Mucosa of stomach (tissue), 1 donor: ENCODE measurements at regions not wholly inside any gene's neighbourhood (a gene's known extent, or its start where the extent isn't known, plus 50 kb on each side); places are given as distances from the start of the nearest gene placed in this dataset.

ENCODE experiments used
- H3K27me3 ChIP-seq: one replicate; pipeline ENCODE4 v1.7.0; 2013; ENCODE audit warnings: mild to moderate bottlenecking, low read length; ENCODE audit not compliant: control insufficient read depth, insufficient read depth
- H3K36me3 ChIP-seq: one replicate; pipeline ENCODE4 v1.7.0; 2013; ENCODE audit warnings: low read length; ENCODE audit not compliant: control insufficient read depth, insufficient read depth
- H3K4me1 ChIP-seq: one replicate; pipeline ENCODE4 v1.7.0; 2013; ENCODE audit warnings: mild to moderate bottlenecking, low read length; ENCODE audit not compliant: control insufficient read depth, insufficient read depth
- H3K4me3 ChIP-seq: one replicate; pipeline ENCODE4 v1.7.0; 2013; ENCODE audit warnings: low read length
- H3K9ac ChIP-seq: one replicate; pipeline ENCODE4 v1.7.0; 2013; ENCODE audit warnings: mild to moderate bottlenecking, low read length, moderate library complexity
- H3K9me3 ChIP-seq: one replicate; pipeline ENCODE4 v1.7.0; 2013; ENCODE audit warnings: mild to moderate bottlenecking, low read length, moderate library complexity; ENCODE audit not compliant: control insufficient read depth
- donor health status: Pancreatic carcinoma.

DNA sequence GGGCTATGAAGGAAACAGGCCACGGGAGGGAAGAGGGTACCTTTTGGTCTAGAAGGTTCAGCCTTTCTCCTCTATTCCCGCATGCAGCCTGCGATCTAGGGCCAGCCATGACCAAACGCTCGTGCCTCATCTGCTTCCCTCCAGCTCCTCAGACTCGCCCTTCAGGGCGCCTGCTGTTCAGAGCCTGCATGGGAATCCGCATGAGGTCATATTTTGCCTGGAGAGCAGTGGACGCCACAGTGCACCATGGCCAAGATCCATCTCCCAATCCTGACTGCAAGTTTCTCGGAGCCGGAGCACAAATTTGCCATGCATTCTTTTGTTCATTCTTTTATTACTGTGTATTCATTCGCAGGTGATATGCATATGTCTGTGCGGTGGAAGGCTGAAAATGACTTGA lies 608.1 kb downstream of the QKI start:
- Histone ChIP-seq H3K4me3 (no peak overlapping the region), H3K27me3 (no peaks in the 10 kb centered on the region), H3K4me1 (no peaks in the 10 kb centered on the region), H3K36me3 (no peaks in the 10 kb centered on the region), H3K9me3 (no peaks in the 10 kb centered on the region), H3K9ac (no peak overlapping the region)

DNA sequence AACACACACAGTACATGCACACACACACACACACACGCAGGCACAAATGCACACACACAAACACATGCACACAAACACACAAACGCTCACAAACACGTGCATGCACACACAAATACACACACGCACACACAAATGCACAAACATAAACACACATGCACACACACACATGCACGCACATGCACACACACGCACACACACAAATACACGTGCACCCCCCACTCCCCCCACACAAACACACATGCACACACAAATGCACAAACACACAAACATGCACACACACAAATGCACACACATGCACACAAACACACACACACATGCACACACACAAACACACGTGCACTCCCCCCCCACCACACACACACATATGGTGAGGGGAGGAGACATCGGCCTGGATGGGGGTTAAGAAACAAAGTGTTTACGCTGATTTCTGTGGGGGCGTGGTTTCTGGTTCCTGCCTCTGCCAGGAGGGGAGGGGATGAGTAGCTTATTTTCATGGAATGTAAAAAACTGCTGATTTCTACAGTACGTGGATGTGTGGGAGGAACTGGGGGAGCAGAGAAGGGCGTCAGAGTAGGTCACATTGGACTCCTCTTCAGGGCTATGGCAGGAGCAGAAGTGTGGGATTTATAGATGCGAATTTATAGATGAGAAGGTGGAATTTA lies 607.2 kb downstream of the QKI start:
- Histone ChIP-seq H3K36me3 (no peaks in the 10 kb centered on the region), H3K27me3 (no peaks in the 10 kb centered on the region), H3K4me1 (no peaks in the 10 kb centered on the region), H3K9me3 (no peaks in the 10 kb centered on the region), H3K9ac (no peak overlapping the region), H3K4me3 (no peak overlapping the region)

DNA sequence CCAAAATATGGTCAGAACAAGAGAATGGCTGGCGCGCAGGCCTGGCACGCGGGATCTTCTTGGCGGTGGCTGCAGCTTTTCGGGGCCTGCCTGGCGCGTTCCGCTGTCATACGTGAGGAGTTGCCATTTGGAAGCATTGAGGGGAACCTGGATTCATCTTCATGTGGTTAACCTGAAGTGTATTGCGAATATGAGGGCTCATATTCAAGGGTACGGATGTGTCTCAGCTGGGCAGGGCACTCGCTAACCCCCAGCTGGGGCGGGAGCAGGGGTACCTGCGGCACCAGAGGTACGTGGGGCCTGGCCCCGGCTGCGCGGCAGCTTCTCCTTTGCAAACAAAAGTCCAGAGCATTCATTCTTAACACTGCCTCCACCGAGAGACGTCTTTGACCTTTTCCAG lies 605.6 kb downstream of the QKI start:
- Histone ChIP-seq H3K4me1 (no peaks in the 10 kb centered on the region), H3K36me3 (no peaks in the 10 kb centered on the region), H3K9ac (no peak overlapping the region), H3K27me3 (no peaks in the 10 kb centered on the region), H3K9me3 (no peaks in the 10 kb centered on the region), H3K4me3 (no peak overlapping the region)

DNA sequence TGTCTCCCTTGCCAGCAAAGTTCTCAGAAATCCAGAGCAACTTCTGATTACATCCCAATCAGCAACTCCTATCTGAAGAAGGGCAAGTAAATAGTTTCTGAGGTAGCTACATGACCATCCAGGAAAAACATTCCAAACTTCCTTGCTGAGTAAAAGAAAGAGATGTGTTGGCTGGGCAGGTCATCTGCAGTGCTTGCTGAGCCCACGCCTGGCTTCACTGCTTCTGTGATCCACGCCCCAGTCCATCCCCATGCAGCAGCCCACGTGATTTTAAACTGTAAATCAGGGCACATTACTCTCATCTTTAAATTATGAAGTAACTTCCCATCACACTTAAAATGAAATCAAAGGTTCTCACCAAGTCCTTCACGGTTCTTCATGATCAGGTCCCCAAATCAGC lies 603.6 kb downstream of the QKI start:
- Histone ChIP-seq H3K9ac (no peak overlapping the region), H3K4me3 (no peak overlapping the region), H3K36me3 (no peaks in the 10 kb centered on the region), H3K4me1 (no peaks in the 10 kb centered on the region), H3K9me3 (no peaks in the 10 kb centered on the region), H3K27me3 (no peaks in the 10 kb centered on the region)

DNA sequence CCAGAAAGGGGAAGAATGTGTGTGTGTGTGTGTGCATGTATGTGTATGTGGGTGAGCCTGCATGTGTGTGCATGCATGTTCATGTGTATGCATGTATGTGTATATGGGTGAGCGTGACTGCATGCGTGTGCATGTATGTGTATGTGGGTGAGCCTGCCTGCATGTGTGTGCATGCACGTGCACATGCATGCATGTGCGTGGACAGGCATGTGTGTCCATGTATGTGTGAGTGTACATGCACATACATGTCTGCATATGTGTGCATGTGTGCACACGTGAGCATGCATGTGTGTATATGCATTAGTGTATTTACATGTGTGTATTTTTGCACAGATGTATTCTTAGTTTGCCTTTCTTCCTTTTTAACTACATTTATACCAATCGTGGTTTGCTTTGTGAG lies 601.5 kb downstream of the QKI start:
- no peaks in the 10 kb centered on the region for H3K27me3 ChIP-seq
- H3K4me3 ChIP-seq: no peak overlapping the region
- no peaks in the 10 kb centered on the region for H3K36me3 ChIP-seq
- H3K4me1 ChIP-seq: no peaks in the 10 kb centered on the region
- no peak overlapping the region for H3K9ac ChIP-seq
- H3K9me3 ChIP-seq: no peaks in the 10 kb centered on the region

DNA sequence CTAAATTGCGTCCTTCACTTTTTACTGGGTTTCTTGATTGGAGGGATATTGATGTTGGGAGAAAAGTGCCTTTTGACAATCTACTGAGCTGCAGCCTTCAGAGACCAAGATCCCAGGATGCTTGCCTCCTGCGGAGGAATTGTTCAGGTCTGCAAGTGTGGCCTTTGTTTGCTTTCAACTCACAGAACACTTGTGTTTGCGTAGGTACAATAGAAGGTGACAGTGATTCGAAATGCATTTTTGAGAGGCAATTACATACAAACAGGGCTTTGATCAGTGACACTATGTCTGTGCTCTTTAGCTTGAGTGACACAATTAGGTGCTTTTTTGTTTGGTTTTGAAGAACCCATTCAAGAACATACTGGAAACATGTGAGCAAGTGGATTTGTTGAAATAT lies 600.6 kb downstream of the QKI start:
- H3K4me1 ChIP-seq: no peaks in the 10 kb centered on the region
- no peak overlapping the region for H3K4me3 ChIP-seq
- no peak overlapping the region for H3K9ac ChIP-seq
- H3K27me3 ChIP-seq: no peaks in the 10 kb centered on the region
- H3K9me3 ChIP-seq: no peaks in the 10 kb centered on the region
- no peaks in the 10 kb centered on the region for H3K36me3 ChIP-seq

DNA sequence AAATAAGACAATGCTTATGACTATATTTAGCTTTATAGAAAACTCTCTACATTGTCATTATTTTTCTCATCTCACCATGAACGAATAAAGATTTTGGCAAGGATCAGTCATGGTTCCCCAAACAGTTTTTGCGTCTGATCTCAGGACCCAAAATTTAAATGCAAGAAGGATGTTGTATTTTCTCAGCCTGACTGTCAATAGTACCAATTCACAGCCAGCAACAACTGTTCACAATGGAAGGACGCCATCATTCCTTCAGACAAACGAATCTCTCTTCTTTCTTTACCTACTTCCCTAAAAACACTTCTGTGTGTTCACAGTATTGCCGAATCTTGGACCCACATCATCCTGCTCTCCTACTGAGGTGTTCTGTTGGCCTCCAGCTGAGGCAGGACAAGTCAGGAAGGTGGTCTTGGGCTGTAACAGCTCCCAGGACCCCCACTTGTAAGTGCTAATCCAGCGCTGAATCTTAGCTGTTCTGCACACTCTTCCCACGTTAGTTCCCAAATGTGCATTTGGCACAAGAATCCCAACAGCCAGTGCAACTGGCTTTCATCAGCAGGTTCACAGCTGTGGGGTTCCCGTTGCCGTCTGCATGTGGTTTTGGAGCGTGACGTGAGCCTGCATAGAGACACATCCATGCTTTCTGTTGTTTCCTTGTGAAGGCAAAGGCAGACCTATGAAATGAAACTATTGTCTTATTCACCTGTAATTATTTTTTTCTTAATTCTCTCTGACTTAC lies 600.0 kb downstream of the QKI start:
- H3K9me3 ChIP-seq: no peaks in the 10 kb centered on the region
- no peak overlapping the region for H3K4me3 ChIP-seq
- no peak overlapping the region for H3K9ac ChIP-seq
- no peaks in the 10 kb centered on the region for H3K36me3 ChIP-seq
- H3K27me3 ChIP-seq: no peaks in the 10 kb centered on the region
- H3K4me1 ChIP-seq: no peaks in the 10 kb centered on the region

DNA sequence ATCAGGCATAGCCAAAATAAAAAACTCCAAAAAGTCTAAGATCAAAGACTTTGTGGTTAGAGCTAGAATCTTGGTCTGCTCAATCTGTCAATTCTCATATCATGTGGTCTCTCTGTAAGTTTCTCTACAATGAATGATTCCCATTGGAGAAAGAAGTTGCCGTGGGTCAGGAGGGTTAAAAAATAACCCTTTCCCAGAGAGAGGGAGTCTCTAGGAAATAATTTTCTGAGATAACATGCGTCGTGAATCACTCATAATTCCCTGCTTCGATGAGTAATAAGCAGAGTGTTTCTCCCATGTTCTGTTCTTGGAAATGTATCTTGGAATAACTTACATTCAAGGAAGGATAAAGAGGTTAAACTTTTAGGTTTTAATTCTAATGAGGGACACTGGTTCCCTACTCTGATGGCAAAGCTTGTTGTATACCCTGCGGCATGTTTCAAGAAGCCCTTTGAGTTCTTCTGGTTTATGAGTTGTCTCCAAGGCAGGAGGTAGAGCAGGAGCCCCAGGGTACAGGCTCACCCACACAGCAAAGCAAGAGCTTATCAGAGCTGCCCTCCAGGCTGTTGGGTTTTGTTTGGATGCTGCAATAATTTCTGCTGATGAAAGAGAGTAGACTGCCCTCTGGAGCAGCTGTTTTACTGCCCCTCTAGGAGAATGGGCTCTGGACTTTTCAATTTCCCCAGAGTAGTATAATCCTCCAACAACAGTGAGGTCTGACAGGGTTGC lies 599.1 kb downstream of the QKI start:
- Histone ChIP-seq H3K9ac (no peak overlapping the region), H3K27me3 (no peaks in the 10 kb centered on the region), H3K9me3 (no peaks in the 10 kb centered on the region), H3K36me3 (no peaks in the 10 kb centered on the region), H3K4me3 (no peak overlapping the region), H3K4me1 (no peaks in the 10 kb centered on the region)

DNA sequence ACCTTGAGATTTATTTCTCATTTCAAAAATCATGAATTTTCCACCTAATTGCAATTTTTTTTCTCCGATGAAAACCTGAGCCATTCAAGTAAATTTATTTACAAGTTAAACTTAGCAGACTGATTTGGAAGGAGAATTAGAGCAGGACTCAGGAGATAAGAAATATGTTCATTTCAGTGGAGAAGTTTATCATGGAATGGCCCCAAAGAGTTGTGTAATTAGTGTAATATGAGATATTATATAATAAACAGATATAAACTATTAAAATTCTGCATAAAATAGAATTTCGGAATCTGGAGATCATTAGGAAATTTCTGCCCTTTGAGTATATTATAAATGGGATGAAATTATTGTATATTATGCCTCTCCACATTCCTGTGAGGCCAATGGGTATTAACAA lies 596.8 kb downstream of the QKI start:
- Histone ChIP-seq H3K9me3 (no peaks in the 10 kb centered on the region), H3K36me3 (no peaks in the 10 kb centered on the region), H3K4me3 (no peak overlapping the region), H3K27me3 (no peaks in the 10 kb centered on the region), H3K9ac (no peak overlapping the region), H3K4me1 (no peaks in the 10 kb centered on the region)

DNA sequence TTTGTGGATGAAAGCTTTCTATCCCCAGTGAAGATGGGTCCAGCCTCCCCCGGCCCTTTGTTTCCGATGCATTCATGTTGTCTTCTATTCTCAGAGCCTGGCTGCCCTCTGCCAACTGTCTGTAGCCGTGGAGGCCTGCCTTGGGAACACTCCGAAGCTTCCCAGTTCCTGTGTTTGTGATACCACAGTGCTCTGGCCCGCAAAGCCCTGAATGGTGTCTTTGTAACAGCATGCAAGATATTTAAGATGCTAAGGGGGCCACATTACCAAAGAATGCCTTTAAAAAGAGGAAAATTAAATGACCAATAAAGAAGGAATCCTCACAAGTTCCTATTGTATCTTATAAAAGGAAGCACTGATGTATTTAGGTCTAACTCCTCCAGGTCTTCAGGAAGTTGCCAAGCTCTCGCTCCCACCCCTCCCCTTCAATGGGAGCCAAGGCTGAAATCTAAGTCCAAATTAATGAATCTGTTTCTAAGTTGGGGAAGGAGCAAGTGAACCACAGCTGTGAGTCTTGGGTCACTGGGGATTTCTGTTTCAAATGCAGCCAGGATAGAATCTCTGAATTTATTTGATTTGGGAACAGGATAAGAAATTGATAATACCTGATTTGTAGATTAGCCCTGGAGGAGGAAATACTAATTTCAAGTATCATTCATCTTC lies 596.1 kb downstream of the QKI start:
- Histone ChIP-seq H3K27me3 (no peaks in the 10 kb centered on the region), H3K4me1 (no peaks in the 10 kb centered on the region), H3K9me3 (no peaks in the 10 kb centered on the region), H3K9ac (no peak overlapping the region), H3K36me3 (no peaks in the 10 kb centered on the region), H3K4me3 (no peak overlapping the region)

DNA sequence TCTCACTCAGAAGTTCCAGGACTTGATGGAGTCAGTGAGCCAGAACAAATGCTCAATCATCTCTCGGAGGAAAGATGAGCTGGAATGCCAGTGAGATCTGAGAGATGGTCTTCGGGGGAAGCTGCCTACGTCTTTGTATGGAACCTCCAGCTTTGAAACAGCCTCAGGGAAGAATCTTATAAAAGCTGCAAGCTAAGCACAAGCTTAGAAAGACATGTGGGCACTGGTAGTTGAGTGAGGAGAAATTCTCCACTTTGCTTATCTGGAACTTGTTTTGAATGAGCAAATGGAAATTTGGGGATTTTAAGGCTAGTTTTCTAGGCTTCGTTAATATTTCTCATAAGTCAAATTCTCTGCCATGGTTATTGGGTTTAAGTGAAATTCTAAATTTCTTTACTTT lies 594.4 kb downstream of the QKI start:
- Histone ChIP-seq H3K9me3 (no peaks in the 10 kb centered on the region), H3K36me3 (no peaks in the 10 kb centered on the region), H3K4me3 (no peak overlapping the region), H3K9ac (no peak overlapping the region), H3K27me3 (no peaks in the 10 kb centered on the region), H3K4me1 (no peaks in the 10 kb centered on the region)

DNA sequence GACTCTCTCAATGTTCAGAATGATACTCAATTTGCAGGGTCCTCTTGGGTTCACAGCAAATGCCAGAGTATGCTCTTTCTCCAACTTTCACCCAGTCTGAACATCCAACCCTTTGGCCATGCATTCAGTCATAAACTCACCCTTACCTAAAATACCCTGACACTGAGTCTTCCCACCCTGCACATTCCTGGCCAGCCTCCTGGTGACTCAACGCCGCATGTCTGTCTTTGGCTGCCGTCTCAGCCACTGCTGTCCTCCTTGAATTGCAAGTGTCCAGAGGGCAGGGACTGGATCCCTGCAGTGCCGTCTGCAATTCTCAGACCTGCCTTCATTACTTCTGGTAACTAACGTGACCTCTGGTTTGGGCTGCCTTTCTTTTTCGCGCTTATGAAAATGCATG lies 593.4 kb downstream of the QKI start:
- H3K4me1 ChIP-seq: no peaks in the 10 kb centered on the region
- H3K9ac ChIP-seq: no peak overlapping the region
- H3K36me3 ChIP-seq: no peaks in the 10 kb centered on the region
- H3K27me3 ChIP-seq: no peaks in the 10 kb centered on the region
- H3K4me3 ChIP-seq: no peak overlapping the region
- no peaks in the 10 kb centered on the region for H3K9me3 ChIP-seq
